H1 (cell line): ENCODE measurements at regions not wholly inside any gene's neighbourhood (a gene's known extent, or its start where the extent isn't known, plus 50 kb on each side); places are given as distances from the start of the nearest gene placed in this dataset.

Experiments
- CHD7 ChIP-seq: fragments of 300-600 bp; sonication (generic); IDR thresholded peaks from 2 replicates; pipeline ENCODE4 v1.7.1; 2012; ENCODE audit warnings: low read length, moderate library complexity, mild to moderate bottlenecking, inconsistent platforms; ENCODE audit not compliant: insufficient replicate concordance
- EGR1 ChIP-seq: IDR thresholded peaks from 2 replicates; pipeline ENCODE4 v1.6.1; 2011; ENCODE audit warnings: low read depth, low read length, borderline replicate concordance
- EP300 ChIP-seq, 2 experiments: IDR thresholded peaks; 1 replicate in 1 of 2; 2 replicates in 1 of 2; pipeline ENCODE4 v1.6.1; 2011 to 2012; ENCODE audit warnings: low read depth in 2 of 2, low read length in 2 of 2, mild to moderate bottlenecking in 2 of 2, borderline replicate concordance in 1 of 2, inconsistent platforms in 1 of 2, moderate library complexity in 1 of 2
- HDAC2 ChIP-seq, 2 experiments: fragments of 300-600 bp in 1 of 2; sonication (generic) in 1 of 2; IDR thresholded peaks; 2 replicates each; pipeline ENCODE4 v1.6.1; 2011 to 2012; ENCODE audit warnings: low read depth in 2 of 2, low read length in 2 of 2, mild to moderate bottlenecking in 2 of 2, moderate library complexity in 2 of 2, borderline replicate concordance in 1 of 2, inconsistent platforms in 1 of 2
- POLR2AphosphoS5 ChIP-seq: IDR thresholded peaks from 2 replicates; pipeline ENCODE4 v1.6.1; 2011; ENCODE audit warnings: low read depth, low read length
- RFX5 ChIP-seq: IDR thresholded peaks from 2 replicates; pipeline ENCODE4 v1.6.1; 2011; ENCODE audit warnings: low read depth, low read length, improper control_type of control experiment, borderline replicate concordance
- TF ChIP-seq, protein P1 (sequence below): IDR thresholded peaks from 2 replicates; pipeline ENCODE4 v1.6.1; 2012; ENCODE audit warnings: low read length, inconsistent platforms

DNA sequence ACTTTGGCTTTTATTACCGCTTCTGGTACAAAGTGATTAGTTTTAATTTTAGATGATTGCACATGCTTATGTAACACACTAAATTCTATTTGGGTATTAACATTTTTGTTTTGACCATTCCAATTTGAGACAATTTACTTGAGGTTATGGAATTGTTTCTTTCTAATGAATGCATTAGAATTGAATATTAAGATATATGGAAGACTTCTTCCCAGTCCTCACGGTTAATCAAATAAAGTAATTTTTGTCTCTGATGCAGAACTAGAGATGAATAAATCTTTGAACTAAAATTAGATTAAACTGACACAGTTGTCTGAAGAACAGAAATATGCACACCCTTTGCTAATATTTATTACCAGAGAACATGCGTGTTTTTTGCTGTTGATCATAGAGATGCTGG is 127.1 kb upstream of the FBXL17 start (continued):
- TF ChIP-seq CHD7 (no peak), RFX5 (no peak), HDAC2 (IDR thresholded peaks at IDR 0.05; ENCODE audit: borderline replicate concordance in 1 of 2, low read depth in 2 of 2, low read length in 2 of 2) (no peak), EP300 (IDR thresholded peaks at IDR 0.05; ENCODE audit: borderline replicate concordance in 1 of 2, low read depth in 2 of 2, low read length in 2 of 2) (no peak), EGR1 (no peak), POLR2AphosphoS5 (no peak)
- TF ChIP-seq, protein P1, sequence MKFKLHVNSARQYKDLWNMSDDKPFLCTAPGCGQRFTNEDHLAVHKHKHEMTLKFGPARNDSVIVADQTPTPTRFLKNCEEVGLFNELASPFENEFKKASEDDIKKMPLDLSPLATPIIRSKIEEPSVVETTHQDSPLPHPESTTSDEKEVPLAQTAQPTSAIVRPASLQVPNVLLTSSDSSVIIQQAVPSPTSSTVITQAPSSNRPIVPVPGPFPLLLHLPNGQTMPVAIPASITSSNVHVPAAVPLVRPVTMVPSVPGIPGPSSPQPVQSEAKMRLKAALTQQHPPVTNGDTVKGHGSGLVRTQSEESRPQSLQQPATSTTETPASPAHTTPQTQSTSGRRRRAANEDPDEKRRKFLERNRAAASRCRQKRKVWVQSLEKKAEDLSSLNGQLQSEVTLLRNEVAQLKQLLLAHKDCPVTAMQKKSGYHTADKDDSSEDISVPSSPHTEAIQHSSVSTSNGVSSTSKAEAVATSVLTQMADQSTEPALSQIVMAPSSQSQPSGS, result no peak
